ENCODE measurements at regions not wholly inside any gene's neighbourhood (a gene's known extent, or its start where the extent isn't known, plus 50 kb on each side); places are given as distances from the start of the nearest gene placed in this dataset.

DNA sequence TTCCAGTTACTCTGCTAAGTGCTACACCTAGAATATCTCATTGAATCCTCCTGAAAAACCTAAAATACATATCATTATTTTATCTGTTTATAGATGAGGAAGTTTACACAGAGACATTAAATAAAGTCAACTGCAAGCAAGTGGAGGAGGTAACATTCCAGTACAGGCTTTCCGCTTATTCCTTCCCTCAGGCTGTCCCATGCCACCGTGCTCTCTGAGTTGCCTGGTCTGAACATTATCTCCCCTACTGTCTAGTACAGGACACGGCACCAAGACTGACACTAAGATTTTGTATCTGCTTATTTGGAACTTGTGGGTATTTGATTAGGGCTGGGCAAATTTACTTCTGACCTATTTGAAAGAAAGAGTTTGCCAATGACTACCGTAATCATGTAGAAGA lies 172.4 kb upstream of the STK32A start:
- no peaks in the 10 kb centered on the region for H3K27me3 ChIP-seq (ENCODE audit: control insufficient read depth, insufficient read depth, low read length)
- ChIA-PET POLR2A (no interaction called here), CTCF (no interaction called here)
- DNase-seq (ENCODE audit: low read depth) = no peak
- no peaks in the 10 kb centered on the region for H3K36me3 ChIP-seq (ENCODE audit: control insufficient read depth, insufficient read depth, low read length)
- no peak overlapping the region for H3K4me3 ChIP-seq (ENCODE audit: low read depth, low read length)
- TF ChIP-seq, protein P1, sequence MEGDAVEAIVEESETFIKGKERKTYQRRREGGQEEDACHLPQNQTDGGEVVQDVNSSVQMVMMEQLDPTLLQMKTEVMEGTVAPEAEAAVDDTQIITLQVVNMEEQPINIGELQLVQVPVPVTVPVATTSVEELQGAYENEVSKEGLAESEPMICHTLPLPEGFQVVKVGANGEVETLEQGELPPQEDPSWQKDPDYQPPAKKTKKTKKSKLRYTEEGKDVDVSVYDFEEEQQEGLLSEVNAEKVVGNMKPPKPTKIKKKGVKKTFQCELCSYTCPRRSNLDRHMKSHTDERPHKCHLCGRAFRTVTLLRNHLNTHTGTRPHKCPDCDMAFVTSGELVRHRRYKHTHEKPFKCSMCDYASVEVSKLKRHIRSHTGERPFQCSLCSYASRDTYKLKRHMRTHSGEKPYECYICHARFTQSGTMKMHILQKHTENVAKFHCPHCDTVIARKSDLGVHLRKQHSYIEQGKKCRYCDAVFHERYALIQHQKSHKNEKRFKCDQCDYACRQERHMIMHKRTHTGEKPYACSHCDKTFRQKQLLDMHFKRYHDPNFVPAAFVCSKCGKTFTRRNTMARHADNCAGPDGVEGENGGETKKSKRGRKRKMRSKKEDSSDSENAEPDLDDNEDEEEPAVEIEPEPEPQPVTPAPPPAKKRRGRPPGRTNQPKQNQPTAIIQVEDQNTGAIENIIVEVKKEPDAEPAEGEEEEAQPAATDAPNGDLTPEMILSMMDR (IDR thresholded peaks at IDR 0.05; ENCODE audit: insufficient read depth, low read depth, low read length) = no peak

DNA sequence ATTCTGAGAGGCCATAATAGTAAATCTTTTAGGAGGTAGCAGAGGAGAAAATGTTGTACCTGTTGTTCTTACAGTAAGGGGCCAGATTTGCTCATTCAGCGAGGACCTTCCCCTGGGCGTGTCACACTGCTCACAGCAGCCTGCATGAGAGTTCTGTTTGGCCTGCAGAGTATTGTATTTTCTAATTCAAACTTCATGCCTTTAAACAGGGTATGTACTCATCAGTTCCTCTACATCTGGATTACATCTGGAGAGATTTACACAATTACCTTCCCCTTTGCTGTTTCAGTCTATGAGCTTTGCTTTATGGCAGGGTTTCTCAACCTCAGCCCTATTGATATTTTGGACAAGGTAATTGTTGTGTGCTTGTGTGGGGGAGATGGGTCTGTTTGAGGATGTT lies 170.9 kb upstream of the STK32A start:
- no peak overlapping the region for H3K4me3 ChIP-seq (ENCODE audit: low read depth, low read length)
- ChIA-PET CTCF (no interaction called here), POLR2A (no interaction called here)
- no peak for DNase-seq (ENCODE audit: low read depth)
- no peaks in the 10 kb centered on the region for H3K36me3 ChIP-seq (ENCODE audit: control insufficient read depth, insufficient read depth, low read length)
- TF ChIP-seq, protein P1 (IDR thresholded peaks at IDR 0.05; ENCODE audit: insufficient read depth, low read depth, low read length) = no peak
- H3K27me3 ChIP-seq (ENCODE audit: control insufficient read depth, insufficient read depth, low read length) = no peaks in the 10 kb centered on the region

DNA sequence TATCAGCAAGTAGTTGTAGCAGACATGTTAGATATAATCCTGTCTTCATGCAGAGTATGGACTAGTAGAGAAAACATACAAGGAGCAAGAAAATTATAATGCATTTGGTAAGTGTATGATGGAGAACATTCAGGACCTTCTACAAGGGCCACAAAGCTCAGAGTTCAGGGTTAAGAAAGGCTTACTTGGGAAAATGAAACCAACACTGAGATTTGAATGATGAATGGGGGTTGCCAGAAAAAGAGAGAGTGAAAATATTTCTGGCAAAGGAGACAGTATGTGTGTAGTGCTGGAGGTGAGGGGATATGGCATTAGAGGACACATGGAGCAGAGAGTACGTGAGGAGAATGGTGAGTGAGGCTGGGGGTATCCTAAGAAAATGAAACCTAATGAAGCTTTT lies 169.8 kb upstream of the STK32A start:
- no peak for DNase-seq (ENCODE audit: low read depth)
- no peak overlapping the region for H3K4me3 ChIP-seq (ENCODE audit: low read depth, low read length)
- no peaks in the 10 kb centered on the region for H3K27me3 ChIP-seq (ENCODE audit: control insufficient read depth, insufficient read depth, low read length)
- TF ChIP-seq, protein P1 (IDR thresholded peaks at IDR 0.05; ENCODE audit: insufficient read depth, low read depth, low read length) = no peak
- ChIA-PET CTCF (no interaction called here), POLR2A (no interaction called here)
- H3K36me3 ChIP-seq (ENCODE audit: control insufficient read depth, insufficient read depth, low read length) = no peaks in the 10 kb centered on the region

DNA sequence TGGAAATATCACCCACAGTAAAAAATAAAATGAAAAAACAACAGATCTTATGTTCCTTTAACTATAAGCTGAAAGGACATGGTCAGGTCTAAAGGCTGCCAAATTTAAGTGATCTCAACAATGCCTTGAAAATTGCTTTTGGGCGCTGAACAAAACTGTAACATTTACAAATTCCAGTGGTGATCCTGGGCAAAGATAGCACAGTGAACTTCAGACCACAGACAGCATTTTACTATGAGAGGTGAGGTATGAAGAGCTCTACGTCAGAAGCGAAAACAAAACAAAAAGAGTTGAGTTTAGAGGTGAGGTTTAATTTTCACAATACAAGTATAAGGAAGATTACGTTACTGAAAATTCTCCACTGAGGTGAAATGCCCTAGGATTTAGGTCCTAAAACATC lies 165.8 kb upstream of the STK32A start:
- POLR2A ChIA-PET = no interaction called here
- CTCF ChIA-PET = interaction anchor here (1.3 kb wide), 1 partner anchor 120 kb away, joined by 3 read pairs; no protein-coding TSS in a partner anchor
- DNase-seq (ENCODE audit: low read depth) = no peak
- no peak overlapping the region for H3K4me3 ChIP-seq (ENCODE audit: low read depth, low read length)
- no peaks in the 10 kb centered on the region for H3K36me3 ChIP-seq (ENCODE audit: control insufficient read depth, insufficient read depth, low read length)
- TF ChIP-seq, protein P1 (IDR thresholded peaks at IDR 0.05; ENCODE audit: insufficient read depth, low read depth, low read length) = no peak
- H3K27me3 ChIP-seq (ENCODE audit: control insufficient read depth, insufficient read depth, low read length) = no peaks in the 10 kb centered on the region

DNA sequence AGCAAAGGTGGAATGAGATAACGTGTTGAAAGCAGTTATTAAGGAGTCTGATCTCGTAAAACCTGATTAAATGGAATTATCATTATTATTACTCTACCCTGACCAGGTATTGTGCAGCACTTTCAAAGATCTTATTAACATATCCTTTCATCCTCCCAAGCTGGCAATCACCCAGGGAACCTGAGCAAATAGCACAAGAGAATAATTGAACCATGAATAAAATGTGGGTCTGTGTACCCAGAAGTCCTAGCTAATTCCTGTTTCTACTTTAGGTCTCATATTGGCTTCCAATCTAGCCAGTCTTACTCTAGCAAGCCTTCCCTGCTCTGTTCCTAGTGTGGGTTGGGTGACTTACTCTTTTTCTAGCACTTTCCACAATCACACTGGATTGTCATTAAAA lies 162.2 kb upstream of the STK32A start:
- ChIA-PET CTCF (no interaction called here), POLR2A (no interaction called here)
- no peak for DNase-seq (ENCODE audit: low read depth)
- H3K36me3 ChIP-seq (ENCODE audit: control insufficient read depth, insufficient read depth, low read length) = no peaks in the 10 kb centered on the region
- no peaks in the 10 kb centered on the region for H3K27me3 ChIP-seq (ENCODE audit: control insufficient read depth, insufficient read depth, low read length)
- TF ChIP-seq, protein P1 (IDR thresholded peaks at IDR 0.05; ENCODE audit: insufficient read depth, low read depth, low read length) = no peak
- no peak overlapping the region for H3K4me3 ChIP-seq (ENCODE audit: low read depth, low read length)

All from BJ (cell line).